ENCODE measurements at regions not wholly inside any gene's neighbourhood (a gene's known extent, or its start where the extent isn't known, plus 50 kb on each side); places are given as distances from the start of the nearest gene placed in this dataset.

DNA sequence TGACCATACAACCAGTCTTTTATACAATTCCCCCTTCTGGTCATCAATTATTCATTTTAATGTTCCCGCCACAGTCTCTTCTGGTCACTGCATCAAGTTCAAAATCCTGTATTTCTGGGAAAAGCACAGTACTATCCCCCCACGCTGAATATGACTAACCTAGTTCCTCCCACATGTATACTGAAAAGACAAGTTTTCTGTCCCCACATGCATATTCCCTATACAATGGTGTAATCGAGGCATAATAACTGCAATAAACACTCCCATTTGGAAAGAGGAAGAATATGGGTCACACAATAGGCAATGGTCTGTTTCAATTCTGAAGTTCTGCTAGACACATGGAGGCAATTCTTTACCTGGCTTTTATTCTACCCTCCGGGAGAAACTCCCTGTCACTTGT, 344.9 kb downstream of the EFNA5 start:
- Mint-ChIP-seq H3K27me3 (peaks cover 2% of the 10 kb centered on the region), H3K27ac (no peak overlapping the region), H3K36me3 (no peaks in the 10 kb centered on the region), H3K4me1 (no peaks in the 10 kb centered on the region), H3K9me3 (no peaks in the 10 kb centered on the region), H3K4me3 (no peak overlapping the region)

DNA sequence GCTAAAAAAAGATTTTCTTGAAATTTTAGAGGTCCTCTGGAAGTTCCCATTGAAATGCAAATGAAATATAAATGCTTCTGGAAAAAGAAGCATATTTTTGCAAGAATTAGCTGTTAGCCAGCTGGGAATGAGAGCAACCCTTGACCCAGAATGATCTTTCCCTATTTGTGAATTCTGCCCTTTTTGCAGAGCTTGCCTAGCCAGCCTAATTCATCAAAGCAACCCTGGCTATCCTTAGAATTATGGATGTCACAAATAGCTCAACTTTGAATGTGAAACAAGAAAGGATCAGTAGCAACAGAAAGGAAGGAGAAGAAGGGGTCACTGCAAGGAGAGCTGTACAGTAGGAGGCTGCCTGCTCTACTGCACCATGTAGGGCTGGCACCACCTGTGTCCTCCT, 345.9 kb downstream of the EFNA5 start:
- no peaks in the 10 kb centered on the region for H3K4me1 Mint-ChIP-seq
- no peak overlapping the region for H3K27ac Mint-ChIP-seq
- peaks cover 2% of the 10 kb centered on the region for H3K27me3 Mint-ChIP-seq
- no peaks in the 10 kb centered on the region for H3K9me3 Mint-ChIP-seq
- no peak overlapping the region for H3K4me3 Mint-ChIP-seq
- no peaks in the 10 kb centered on the region for H3K36me3 Mint-ChIP-seq

DNA sequence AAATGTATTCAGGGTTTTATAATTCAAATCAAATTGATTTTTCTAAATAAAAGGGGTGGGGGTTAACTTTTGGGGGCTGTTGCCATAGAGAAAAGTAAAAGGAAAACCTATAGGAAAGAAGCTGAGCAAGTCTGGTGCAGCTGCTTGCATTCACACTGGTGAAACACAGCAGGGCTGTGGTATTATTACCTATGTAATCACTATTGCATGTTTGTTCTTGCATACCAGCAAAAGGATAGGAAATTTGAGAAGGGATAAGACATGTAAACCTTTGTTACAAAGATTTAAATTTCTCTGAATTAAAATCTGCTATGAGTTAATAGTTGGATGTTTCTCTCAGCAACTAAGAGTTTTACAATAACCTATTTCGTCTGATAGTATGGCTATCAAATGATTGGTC, 346.7 kb downstream of the EFNA5 start:
- Mint-ChIP-seq H3K27ac (no peak overlapping the region), H3K9me3 (no peaks in the 10 kb centered on the region), H3K27me3 (peaks cover 2% of the 10 kb centered on the region), H3K4me3 (no peak overlapping the region), H3K4me1 (no peaks in the 10 kb centered on the region), H3K36me3 (no peaks in the 10 kb centered on the region)

DNA sequence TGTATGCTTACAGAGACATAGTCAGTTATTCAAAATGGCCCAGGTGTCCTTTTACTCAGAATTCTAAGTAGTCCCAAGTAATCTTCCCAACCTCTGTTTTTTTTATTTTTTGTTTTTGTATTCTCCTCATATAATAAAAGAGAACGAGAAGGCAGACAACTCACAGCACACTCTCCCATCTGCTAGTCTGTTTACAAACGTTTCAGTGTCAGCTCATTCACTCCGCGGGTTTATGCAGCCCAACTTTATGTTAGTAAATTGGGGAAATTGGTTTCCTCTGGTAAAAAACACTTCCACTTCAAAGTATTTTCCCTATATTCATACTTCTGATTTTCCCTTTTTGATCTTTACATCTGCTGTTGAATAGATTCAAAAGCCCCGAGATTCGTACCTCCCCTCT, 347.2 kb downstream of the EFNA5 start:
- H3K4me3 Mint-ChIP-seq: no peak overlapping the region
- no peaks in the 10 kb centered on the region for H3K4me1 Mint-ChIP-seq
- H3K27ac Mint-ChIP-seq: no peak overlapping the region

DNA sequence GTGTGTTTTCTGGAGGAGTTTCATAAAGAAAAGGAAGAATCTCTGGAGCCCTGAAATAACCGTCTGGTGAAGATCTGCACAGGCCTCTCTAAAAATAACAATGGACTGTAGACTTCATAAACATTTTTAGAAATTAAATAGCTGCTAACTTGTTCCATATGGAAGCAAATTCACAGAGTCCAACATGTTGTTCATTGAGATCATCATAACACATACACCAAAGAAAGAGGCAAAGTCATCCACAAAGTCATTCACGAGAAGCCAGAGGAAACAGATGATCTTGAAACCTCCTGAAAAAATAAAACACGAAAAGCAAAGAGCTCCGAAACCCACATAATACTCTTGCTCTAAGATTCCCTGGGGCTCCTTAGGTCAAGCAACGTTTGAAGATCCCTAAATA, 347.8 kb downstream of the EFNA5 start:
- Mint-ChIP-seq H3K9me3 (no peaks in the 10 kb centered on the region), H3K27ac (no peak overlapping the region), H3K4me1 (no peaks in the 10 kb centered on the region), H3K36me3 (no peaks in the 10 kb centered on the region), H3K27me3 (no peaks in the 10 kb centered on the region), H3K4me3 (no peak overlapping the region)

More for the DNA sequence above, 347.2 kb downstream of the EFNA5 start:
- Mint-ChIP-seq H3K27me3 (peaks cover 2% of the 10 kb centered on the region), H3K36me3 (no peaks in the 10 kb centered on the region), H3K9me3 (no peaks in the 10 kb centered on the region)

DNA sequence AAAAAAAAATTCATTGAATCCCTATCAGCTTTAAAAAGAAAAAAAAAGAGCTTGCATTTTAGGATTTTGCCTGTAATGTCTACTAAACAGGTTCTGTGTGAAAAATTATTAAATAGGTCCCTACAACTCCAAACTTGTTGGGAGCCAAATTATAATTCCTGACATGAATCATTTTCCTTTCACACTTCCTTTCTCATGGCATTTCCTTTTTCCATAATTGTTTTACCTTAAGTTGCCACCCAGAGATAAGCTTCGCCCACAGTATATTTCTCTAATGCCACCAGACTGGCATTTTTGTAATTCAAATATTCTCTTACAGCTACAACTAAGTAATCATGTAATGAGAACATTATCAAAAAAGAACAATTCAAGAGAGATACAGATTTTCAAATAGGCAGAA, 348.8 kb downstream of the EFNA5 start:
- Mint-ChIP-seq H3K27me3 (no peaks in the 10 kb centered on the region), H3K36me3 (no peaks in the 10 kb centered on the region), H3K4me3 (no peak overlapping the region), H3K9me3 (no peaks in the 10 kb centered on the region), H3K4me1 (no peaks in the 10 kb centered on the region), H3K27ac (no peak overlapping the region)

DNA sequence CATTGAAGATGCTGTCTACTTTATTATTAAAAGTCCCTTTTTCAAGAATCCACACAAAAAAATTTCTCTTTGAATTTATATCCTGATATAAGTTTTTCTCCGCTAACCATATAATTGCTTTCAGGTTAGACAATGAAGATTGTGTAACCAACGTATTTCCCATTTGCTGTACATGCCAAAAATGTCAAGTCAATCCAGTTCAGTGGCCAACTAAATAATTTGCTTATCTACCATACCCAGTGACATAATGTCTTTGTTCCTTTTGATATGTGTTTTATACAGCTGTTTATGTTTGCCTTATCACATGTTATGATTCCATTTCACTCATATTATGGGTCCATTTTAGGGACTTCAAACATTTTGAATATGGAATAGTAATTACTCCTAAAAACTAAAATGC, 349.9 kb downstream of the EFNA5 start:
- Mint-ChIP-seq H3K4me3 (no peak overlapping the region), H3K27me3 (no peaks in the 10 kb centered on the region), H3K36me3 (no peaks in the 10 kb centered on the region), H3K27ac (no peak overlapping the region), H3K9me3 (no peaks in the 10 kb centered on the region), H3K4me1 (no peaks in the 10 kb centered on the region)

DNA sequence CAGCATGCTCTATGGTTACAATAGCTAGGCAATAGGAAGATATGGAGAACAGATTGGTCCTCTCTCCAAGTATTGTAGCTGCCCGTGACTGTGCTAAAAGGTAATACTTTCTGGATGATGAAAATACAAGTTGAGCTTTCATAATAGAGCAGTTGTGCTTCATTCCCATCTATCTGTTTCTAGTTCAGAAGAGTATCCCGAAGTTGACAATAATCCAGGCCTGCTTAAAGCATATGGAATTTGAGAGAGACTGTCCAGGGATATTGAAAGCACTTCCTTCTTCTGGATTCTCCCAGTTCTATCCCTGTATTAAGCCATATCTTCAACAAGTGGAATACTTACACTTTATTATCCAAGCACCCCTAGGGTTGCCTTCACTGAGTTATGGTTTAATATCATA, 350.4 kb downstream of the EFNA5 start:
- H3K4me1 Mint-ChIP-seq: no peaks in the 10 kb centered on the region
- no peaks in the 10 kb centered on the region for H3K27me3 Mint-ChIP-seq
- no peaks in the 10 kb centered on the region for H3K36me3 Mint-ChIP-seq
- no peaks in the 10 kb centered on the region for H3K9me3 Mint-ChIP-seq
- no peak overlapping the region for H3K4me3 Mint-ChIP-seq
- H3K27ac Mint-ChIP-seq: no peak overlapping the region

DNA sequence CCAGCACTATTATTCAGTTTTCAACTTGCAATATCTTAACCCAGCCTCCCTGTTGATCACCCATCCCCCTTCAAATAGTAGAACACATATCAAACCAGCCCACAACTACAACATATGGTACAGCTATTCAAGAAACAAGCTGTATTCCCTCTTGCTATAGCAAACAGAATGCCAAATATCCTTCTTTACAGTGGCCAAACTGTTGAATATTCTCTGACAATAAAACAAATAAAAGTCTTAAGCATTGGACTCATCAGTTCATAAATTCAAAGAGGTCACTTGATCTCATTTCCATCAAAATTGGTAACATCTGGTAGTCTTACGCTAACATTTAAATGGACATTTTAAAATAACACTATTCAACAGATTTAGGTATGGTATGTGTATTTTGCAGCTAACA, 350.8 kb downstream of the EFNA5 start:
- no peaks in the 10 kb centered on the region for H3K27me3 Mint-ChIP-seq
- H3K27ac Mint-ChIP-seq: no peak overlapping the region
- no peaks in the 10 kb centered on the region for H3K4me1 Mint-ChIP-seq
- H3K4me3 Mint-ChIP-seq: no peak overlapping the region
- H3K9me3 Mint-ChIP-seq: no peaks in the 10 kb centered on the region
- H3K36me3 Mint-ChIP-seq: no peaks in the 10 kb centered on the region

DNA sequence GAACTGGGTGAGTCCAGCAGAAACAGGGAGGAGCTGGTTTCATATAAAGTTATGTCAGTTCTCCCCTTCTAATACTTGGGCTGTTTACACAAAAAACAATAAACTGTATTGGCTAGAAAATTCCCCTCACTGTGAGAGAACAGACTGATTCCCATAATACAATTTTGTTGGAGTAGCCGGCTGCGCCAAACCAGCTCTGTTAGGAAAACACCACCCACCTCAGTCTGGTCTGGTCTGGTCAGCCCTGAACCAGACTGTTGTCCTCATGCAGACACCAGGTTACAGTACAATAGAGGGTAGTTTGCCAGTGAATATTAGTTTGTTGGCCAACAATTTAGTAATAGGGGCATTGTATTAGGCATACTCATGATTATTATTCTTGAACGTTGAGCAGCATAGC, 356.4 kb downstream of the EFNA5 start:
- H3K4me1 Mint-ChIP-seq: no peaks in the 10 kb centered on the region
- no peak overlapping the region for H3K27ac Mint-ChIP-seq
- H3K4me3 Mint-ChIP-seq: no peak overlapping the region
- H3K27me3 Mint-ChIP-seq: peaks cover 2% of the 10 kb centered on the region
- H3K36me3 Mint-ChIP-seq: no peaks in the 10 kb centered on the region
- peaks cover 6% of the 10 kb centered on the region for H3K9me3 Mint-ChIP-seq

DNA sequence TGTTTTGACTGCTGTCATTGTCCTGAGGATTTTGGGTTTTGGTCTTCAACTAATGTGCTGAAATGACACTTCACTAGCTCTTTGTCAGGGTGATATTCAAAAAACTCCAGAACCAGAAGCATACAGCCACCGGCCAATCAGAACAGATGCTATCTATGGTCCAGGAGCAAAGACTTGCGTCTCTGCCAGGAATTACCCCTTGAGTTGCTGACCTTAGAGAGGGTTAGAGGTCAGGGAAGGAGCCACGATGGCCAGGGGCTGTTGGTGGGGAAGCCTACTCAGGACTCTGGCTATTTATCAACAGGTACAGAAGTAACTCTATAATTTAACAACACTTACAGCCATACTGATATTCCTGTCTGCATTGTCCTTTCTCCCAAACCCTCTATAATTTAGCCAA, 356.8 kb downstream of the EFNA5 start:
- Mint-ChIP-seq H3K27me3 (peaks cover 2% of the 10 kb centered on the region), H3K4me3 (no peak overlapping the region), H3K4me1 (no peaks in the 10 kb centered on the region), H3K27ac (no peak overlapping the region), H3K9me3 (peaks cover 6% of the 10 kb centered on the region), H3K36me3 (no peaks in the 10 kb centered on the region)

DNA sequence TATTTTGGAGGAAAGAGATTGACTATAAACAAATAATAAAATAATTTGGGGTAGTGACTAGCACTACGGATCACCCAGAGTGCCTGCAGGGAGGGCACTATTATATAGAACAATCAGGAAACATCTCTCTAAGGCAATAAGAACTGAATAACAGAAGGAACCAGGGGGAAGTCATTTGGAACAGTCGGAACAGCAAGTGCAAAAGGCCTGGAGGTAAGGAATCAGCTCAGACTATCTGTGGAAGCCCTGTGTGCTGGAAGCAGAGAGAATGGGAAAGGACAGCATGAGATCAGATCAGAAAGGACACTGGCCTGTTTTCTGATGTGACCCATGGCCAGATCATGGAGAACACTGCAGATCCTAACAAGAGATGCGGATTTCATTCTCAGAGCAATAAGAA, 357.6 kb downstream of the EFNA5 start:
- peaks cover 2% of the 10 kb centered on the region for H3K27me3 Mint-ChIP-seq
- no peak overlapping the region for H3K27ac Mint-ChIP-seq
- H3K36me3 Mint-ChIP-seq: no peaks in the 10 kb centered on the region
- peaks cover 6% of the 10 kb centered on the region for H3K9me3 Mint-ChIP-seq
- H3K4me3 Mint-ChIP-seq: no peak overlapping the region
- no peaks in the 10 kb centered on the region for H3K4me1 Mint-ChIP-seq

DNA sequence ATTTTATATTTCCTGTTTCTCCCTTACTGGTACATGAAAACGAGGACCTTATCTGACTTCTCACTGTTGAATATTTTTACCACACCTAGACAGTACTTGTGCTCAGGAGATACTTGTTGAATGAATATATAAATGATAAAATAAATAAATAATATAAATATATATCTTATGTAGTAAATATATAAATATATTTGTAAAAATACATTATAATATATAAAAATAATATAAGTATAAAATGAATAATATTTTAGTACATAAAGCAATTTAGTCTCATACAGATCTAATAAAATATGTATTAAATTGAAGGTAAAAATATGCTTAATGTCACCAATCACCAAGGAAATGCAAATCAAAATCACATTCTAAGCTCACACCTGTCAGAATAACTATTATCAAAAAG, 360.6 kb downstream of the EFNA5 start:
- H3K27me3 Mint-ChIP-seq: peaks cover 2% of the 10 kb centered on the region
- H3K4me1 Mint-ChIP-seq: no peaks in the 10 kb centered on the region
- no peak overlapping the region for H3K27ac Mint-ChIP-seq
- no peak overlapping the region for H3K4me3 Mint-ChIP-seq
- H3K36me3 Mint-ChIP-seq: no peaks in the 10 kb centered on the region
- H3K9me3 Mint-ChIP-seq: peaks cover 6% of the 10 kb centered on the region

DNA sequence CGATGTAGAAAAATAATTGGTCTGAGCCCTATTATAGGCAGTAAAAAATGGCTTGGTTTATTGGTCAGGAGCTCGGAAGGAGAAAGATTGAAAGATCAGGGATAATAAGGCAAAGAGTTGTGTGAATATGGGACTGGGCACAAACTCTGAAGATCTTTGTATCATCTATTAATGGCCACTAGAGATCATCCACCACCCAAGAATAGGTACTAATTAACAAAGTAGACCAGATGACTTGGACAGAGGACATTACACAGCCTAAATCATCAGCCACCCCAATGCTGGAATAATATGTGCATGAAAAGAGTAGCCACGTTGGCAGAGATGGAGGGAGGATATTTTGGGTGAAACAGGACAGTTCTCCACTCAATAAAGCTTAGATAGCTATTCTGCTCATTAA, 364.1 kb downstream of the EFNA5 start:
- no peaks in the 10 kb centered on the region for H3K4me1 Mint-ChIP-seq
- H3K4me3 Mint-ChIP-seq: no peak overlapping the region
- no peaks in the 10 kb centered on the region for H3K36me3 Mint-ChIP-seq
- no peaks in the 10 kb centered on the region for H3K27me3 Mint-ChIP-seq
- no peak overlapping the region for H3K27ac Mint-ChIP-seq
- no peaks in the 10 kb centered on the region for H3K9me3 Mint-ChIP-seq

DNA sequence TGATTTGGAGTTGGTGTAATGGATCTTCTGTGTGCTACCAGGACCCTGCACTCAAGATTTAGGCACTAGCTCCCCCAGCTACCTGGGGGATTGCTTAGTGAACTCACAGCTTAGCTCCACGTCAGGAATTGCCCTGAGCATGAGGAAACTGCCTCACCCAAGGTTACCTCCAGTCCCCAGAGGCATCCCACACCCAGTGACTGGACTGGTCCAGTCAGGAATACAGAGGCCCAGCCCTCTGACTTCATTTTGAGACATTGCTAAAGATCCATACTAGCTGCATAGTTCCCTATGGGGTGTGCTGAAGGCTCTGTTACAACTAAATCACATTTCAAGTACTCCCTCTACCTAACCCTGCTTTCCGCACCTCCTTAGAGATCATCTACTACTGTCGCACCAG, 364.7 kb downstream of the EFNA5 start:
- H3K27me3 Mint-ChIP-seq: no peaks in the 10 kb centered on the region
- no peak overlapping the region for H3K4me3 Mint-ChIP-seq
- no peak overlapping the region for H3K27ac Mint-ChIP-seq
- no peaks in the 10 kb centered on the region for H3K9me3 Mint-ChIP-seq
- no peaks in the 10 kb centered on the region for H3K36me3 Mint-ChIP-seq
- H3K4me1 Mint-ChIP-seq: no peaks in the 10 kb centered on the region

DNA sequence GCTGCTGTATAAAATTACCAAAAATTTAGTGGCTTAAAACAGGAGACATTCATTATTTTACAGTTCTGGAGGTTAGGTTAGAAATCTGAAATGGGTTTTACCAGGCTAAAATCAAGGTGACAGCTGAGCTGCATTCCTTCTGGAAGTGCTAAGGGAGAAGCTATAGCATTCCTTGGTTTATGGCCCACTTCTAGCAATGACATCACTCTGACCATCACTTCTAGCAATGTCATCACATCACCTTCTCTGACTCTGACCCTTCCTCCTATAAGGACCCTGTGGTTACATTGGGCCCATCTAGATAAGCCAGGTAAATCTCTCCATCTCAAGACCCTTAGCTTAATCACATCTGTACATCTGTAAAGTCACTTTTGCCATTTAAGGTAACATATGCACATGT, 366.1 kb downstream of the EFNA5 start:
- H3K27me3 Mint-ChIP-seq: no peaks in the 10 kb centered on the region

DNA sequence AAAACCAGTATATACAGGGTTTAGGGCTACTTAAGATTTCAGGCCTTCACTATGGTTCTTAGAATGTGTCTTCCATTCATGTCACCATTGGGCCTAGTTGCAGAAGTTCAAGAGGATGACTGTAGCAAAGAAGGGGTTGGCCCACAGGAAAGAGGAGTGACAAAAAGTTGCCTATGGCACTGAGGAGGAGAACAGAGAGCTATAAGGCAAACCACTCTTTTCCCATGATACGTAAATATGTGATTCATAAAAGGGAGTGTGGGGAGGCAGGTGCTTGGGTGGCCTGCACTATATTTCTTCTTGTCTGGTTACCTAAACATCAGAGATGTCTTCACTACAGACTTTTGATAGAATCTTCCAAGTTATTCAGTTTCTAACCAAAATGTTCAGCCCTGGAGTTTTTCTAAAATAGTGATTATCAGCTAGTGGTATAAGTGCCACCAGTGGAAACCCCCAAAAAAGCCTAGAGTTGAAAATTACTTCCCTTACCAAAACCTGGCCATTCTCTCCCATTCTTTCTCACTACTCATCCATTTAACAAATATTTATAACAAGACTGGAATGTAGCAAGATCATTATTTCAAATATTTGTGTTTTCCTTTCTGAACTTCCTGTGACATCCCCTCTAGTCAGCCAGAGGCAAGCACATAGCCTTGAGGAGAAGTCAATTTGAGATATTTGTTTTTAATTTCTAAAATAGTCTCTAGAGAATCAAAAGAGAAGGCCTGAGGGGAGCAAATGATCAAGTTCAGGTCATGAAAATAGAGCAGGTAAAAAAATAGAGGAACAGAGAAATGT, 367.4 kb downstream of the EFNA5 start:
- no peak overlapping the region for H3K4me3 Mint-ChIP-seq
- H3K27ac Mint-ChIP-seq: no peak overlapping the region
- H3K36me3 Mint-ChIP-seq: no peaks in the 10 kb centered on the region
- H3K4me1 Mint-ChIP-seq: no peaks in the 10 kb centered on the region
- no peaks in the 10 kb centered on the region for H3K9me3 Mint-ChIP-seq
- H3K27me3 Mint-ChIP-seq: no peaks in the 10 kb centered on the region

More for the DNA sequence above, 366.1 kb downstream of the EFNA5 start:
- Mint-ChIP-seq H3K4me3 (no peak overlapping the region), H3K4me1 (no peaks in the 10 kb centered on the region), H3K9me3 (no peaks in the 10 kb centered on the region), H3K27ac (no peak overlapping the region), H3K36me3 (no peaks in the 10 kb centered on the region)

All from activated naive CD4-positive, alpha-beta T cell treated with anti-CD3 and anti-CD28 coated beads, Interleukin-2, amount 50 U/mL, for 24 hours (primary cell).